ENCODE measurements at regions not wholly inside any gene's neighbourhood (a gene's known extent, or its start where the extent isn't known, plus 50 kb on each side); places are given as distances from the start of the nearest gene placed in this dataset.

DNA sequence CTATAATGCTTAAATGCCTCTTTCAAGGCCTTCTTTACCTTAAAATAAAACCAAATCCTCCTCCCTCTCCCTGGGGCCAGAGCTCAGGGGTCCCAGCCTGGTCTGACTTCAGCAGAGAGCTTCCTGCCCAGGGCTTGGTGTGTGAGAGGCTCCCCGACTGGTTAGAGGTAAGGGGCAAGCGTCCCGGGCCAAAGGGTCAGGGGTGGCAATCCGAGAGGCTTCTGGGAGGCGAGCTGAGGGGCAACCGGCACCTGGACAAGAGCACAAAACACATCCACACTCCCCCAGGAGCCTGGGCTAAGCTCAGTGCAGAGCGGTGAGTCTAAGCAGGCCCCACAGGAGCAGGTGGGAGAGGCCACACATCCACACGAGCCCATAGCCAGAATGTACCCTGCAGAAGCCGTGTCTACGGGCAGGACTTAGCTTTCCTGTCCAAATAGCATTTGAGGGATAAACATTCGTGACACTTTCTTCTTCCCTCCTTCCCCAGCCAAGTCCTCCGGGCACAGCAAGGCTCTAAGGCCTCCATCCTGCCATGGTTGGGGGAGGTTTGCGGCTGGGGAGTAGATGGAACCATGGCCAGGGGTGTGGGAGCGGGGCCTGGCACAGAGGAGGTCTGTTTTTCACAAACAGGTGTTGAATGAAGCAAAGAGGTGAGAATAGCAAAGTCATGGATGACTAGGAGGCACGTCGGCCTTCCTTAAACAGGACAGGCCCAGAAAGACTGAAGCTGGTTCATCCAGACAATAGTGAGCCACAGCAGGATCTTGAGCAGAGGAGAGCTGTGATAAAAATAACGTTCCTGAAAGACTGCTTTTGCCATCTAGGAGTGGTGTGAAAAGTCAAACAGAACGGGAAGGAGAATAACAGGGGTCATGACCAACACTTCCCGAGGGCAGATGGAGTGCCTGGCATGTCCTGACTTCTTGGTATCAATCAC is 98.7 kb upstream of the IQSEC1 start:
- H3K36me3 Mint-ChIP-seq (ENCODE audit: low read depth), result no peaks in the 10 kb centered on the region
- ChIA-PET POLR2A (no interaction called here), CTCF (no interaction called here)
- H3K4me3 Mint-ChIP-seq, result no peak overlapping the region
- no peak for DNase-seq
- no peak overlapping the region for H3K27ac Mint-ChIP-seq
- H3K4me1 Mint-ChIP-seq, result no peaks in the 10 kb centered on the region
- H3K9me3 Mint-ChIP-seq, result no peaks in the 10 kb centered on the region
- H3K27me3 Mint-ChIP-seq, result peaks cover 3% of the 10 kb centered on the region

DNA sequence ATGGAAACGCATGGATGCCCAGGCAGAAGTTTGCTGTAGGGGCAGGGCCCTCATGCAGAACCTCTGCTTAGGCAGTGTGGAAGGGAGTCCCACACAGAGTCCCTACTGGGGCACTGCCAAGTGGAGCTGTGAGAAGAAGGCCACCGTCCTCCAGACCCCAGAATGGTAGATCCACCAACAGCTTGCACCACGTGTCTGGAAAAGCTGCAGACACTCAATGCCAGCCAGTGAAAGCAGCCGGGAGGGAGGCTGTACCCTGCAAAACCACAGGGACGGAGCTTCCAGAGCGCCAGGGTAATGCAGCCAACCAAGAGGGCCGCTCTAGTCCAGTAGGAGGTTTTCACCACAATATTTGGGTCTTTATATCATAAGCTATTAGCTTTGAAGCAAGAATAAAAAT is 97.1 kb upstream of the IQSEC1 start:
- no peak for DNase-seq
- CTCF ChIA-PET, result no interaction called here
- Mint-ChIP-seq H3K9me3 (no peaks in the 10 kb centered on the region), H3K27me3 (peaks cover 3% of the 10 kb centered on the region), H3K4me1 (no peaks in the 10 kb centered on the region), H3K36me3 (ENCODE audit: low read depth) (no peaks in the 10 kb centered on the region), H3K4me3 (no peak overlapping the region), H3K27ac (no peak overlapping the region)
- POLR2A ChIA-PET, result interaction anchor here (0.6 kb wide), 1 partner anchor 41 kb away, joined by 3 read pairs; no protein-coding TSS in a partner anchor

DNA sequence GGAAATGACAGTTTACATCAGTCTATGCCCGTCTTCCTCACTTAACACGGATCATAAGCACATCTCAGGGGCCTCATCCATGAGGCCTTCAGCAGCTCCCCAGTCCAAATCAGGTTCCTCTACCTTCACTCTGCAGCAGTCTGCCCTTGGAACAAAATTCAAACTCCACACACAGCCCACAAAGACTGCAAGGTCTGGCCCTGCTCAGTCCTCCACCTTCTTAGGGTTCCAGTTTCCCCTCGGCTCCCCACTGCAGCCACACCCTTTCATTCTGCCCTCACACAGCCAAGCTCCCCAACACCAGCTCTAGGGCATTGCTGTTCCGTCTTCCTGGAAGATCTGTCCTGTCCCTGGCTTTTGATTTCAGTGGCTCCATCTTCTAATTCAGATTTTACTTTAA is 95.2 kb upstream of the IQSEC1 start:
- Mint-ChIP-seq H3K27ac (no peak overlapping the region), H3K4me1 (no peaks in the 10 kb centered on the region), H3K36me3 (ENCODE audit: low read depth) (no peaks in the 10 kb centered on the region), H3K9me3 (no peaks in the 10 kb centered on the region), H3K27me3 (peaks cover 3% of the 10 kb centered on the region), H3K4me3 (no peak overlapping the region)
- DNase-seq, result no peak
- ChIA-PET POLR2A (no interaction called here), CTCF (interaction anchor here (1.1 to 1.4 kb wide), 2 partner anchors 9 to 24 kb away, joined by 3 read pairs; no protein-coding TSS in a partner anchor)

DNA sequence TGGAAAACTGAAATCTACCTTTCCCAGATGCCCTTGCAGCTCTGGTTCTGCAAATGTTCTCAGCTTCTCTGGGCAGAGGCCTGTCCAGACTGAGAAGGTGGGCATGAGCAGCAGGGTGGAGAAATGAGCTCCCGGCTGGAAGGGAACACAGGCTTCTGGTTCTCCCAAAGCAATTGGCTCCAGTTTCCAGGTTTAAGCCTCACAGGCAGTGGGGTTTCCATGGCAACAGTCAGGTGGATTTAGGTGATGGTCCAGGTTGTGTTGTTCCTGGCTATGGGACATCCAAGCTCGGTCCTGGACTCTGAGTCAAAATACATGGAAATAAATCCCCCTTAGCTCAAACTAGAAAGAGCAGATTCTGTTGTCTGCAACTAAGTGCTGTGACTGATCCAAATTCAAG is 94.6 kb upstream of the IQSEC1 start:
- H3K27ac Mint-ChIP-seq, result no peak overlapping the region
- no peaks in the 10 kb centered on the region for H3K36me3 Mint-ChIP-seq (ENCODE audit: low read depth)
- POLR2A ChIA-PET, result no interaction called here
- H3K9me3 Mint-ChIP-seq, result no peaks in the 10 kb centered on the region
- peaks cover 3% of the 10 kb centered on the region for H3K27me3 Mint-ChIP-seq
- CTCF ChIA-PET, result interaction anchor here (1.1 to 1.4 kb wide), 2 partner anchors 9 to 25 kb away, joined by 3 read pairs; no protein-coding TSS in a partner anchor
- H3K4me3 Mint-ChIP-seq, result no peak overlapping the region
- no peak for DNase-seq
- no peaks in the 10 kb centered on the region for H3K4me1 Mint-ChIP-seq

DNA sequence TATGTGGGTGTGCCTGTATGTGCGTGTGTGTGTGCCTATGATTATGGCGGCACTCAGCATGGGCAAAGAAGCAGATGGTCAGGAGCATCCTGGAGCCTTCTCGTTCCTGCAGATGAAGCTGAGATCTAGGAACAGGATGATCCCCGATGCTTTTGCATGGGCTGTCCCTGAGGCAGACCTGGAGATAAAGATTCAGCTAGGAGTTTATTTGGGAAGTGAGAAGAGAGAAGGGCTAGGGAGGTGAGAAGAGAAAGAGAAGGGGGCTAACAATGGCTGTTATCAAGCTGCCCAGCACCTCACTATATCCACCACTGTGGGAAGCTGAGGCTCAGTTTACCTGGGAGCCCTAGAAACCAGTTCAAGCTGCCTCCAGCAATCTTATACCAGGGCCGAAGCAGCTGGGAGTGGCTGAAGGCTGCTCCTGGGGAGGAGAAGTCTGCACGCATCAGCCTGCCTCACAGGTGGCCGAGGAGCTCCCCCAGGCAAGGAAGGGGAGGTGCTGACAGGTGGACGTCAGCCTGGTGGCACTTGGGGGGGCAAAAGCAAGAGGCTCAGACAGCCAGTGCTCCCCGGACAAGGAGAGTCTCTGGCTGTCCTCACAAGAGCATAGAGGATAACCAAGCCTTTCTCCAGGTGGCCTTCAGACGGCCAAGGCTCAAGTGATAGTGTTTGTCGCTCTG is 94.0 kb upstream of the IQSEC1 start:
- Mint-ChIP-seq H3K9me3 (no peaks in the 10 kb centered on the region), H3K4me3 (no peak overlapping the region), H3K36me3 (ENCODE audit: low read depth) (no peaks in the 10 kb centered on the region), H3K27ac (no peak overlapping the region), H3K4me1 (no peaks in the 10 kb centered on the region), H3K27me3 (peaks cover 3% of the 10 kb centered on the region)
- no peak for DNase-seq
- POLR2A ChIA-PET, result no interaction called here
- CTCF ChIA-PET, result interaction anchor here (1.4 kb wide), 1 partner anchor 25 kb away, joined by 3 read pairs; no protein-coding TSS in a partner anchor

DNA sequence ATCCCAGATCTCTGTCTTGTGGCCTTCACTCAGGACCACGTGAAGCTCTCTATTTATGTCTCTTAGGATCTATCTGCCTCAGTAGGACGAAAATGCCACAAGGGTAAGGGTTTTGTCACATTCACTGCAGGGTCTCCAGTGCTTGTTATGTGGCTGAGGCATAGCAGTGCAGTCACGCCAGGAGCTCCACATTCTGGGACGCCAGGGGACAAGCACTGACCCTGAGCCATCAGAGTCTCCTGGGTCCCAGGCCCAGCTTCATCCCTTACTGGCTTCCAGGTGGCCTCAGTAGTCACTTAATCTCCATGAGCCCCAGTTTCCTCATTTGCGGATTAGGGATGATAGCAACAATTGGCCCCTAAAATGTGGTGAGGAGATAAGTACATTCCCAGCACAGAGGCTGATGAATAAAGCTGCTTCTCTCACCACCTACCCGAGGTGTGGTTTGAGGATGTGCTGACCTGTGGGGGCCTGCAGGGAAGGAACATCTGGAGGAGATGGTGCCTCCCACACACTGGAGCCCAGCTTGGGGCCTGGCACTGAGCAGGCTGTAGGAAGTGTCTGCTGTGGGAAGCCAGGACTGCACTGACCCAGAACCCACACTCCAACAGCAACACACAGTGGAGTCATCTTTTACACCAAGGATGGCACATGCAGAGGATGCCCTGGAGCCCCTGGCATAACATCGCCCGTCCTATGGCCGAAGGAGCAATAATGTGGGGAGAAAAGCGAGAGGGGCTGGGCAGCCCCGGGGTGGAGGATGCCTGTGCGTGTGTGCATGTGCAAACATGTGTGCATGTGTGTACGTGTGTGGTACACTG is 93.2 kb upstream of the IQSEC1 start:
- H3K27ac Mint-ChIP-seq, result no peak overlapping the region
- no peak for DNase-seq
- peaks cover 3% of the 10 kb centered on the region for H3K27me3 Mint-ChIP-seq
- ChIA-PET POLR2A (no interaction called here), CTCF (interaction anchor here (0.6 to 2.0 kb wide), 2 partner anchors 12 to 200 kb away, joined by 3 to 5 read pairs; no protein-coding TSS in a partner anchor)
- no peaks in the 10 kb centered on the region for H3K9me3 Mint-ChIP-seq
- H3K4me1 Mint-ChIP-seq, result no peaks in the 10 kb centered on the region
- no peak overlapping the region for H3K4me3 Mint-ChIP-seq
- H3K36me3 Mint-ChIP-seq (ENCODE audit: low read depth), result no peaks in the 10 kb centered on the region

DNA sequence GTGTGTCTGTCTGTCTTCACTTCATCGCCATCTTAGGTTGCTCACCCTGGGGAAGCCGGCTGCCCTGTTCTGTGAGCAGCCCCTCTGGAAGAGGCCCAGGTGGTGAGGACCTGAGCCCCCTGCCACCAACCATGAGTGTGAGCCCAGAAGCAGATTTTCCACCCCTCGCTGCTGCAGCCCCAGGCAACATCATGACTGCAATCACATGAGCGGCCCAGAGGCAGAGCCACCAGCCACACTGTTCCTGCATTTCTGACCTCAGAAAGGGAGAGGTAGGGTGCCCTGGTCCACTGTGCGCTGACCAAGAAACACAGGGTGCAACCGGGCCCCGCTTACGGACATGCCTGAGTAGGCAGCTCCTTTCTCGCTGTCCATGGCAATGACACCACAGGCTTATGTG is 92.3 kb upstream of the IQSEC1 start:
- H3K27me3 Mint-ChIP-seq, result peaks cover 3% of the 10 kb centered on the region
- POLR2A ChIA-PET, result no interaction called here
- H3K4me3 Mint-ChIP-seq, result no peak overlapping the region

DNA sequence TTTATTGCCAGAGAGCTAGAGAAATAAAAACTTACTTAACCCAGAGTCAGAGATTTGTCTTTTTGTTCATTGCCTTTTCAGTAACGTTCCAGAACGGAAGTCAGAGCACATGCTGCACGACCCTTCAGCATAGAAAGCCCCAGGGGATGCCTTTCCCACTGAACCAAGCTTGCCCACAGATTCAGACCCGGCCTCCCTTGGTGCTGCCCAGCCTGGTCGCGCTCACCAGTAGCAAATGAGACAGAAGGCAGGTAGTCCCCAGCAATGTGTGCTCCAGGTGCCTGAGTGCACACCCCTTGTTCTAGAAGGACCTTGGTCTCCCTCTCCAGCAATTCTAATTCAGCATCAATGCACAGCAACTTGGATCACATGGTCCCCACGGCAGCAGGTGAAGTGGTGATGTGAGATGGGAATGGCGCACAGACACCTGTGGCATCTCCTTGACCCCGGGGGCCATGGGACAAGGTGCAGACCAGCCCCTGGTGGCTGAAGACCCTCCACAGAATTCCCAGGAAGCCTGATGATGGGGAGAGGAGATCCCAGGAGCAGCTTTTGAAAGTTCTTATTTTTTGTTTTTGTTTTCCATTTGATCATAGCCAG is 91.8 kb upstream of the IQSEC1 start:
- no peak for DNase-seq
- no peak overlapping the region for H3K27ac Mint-ChIP-seq
- H3K27me3 Mint-ChIP-seq, result peaks cover 3% of the 10 kb centered on the region
- no peaks in the 10 kb centered on the region for H3K4me1 Mint-ChIP-seq
- ChIA-PET POLR2A (no interaction called here), CTCF (interaction anchor here (2.0 kb wide), 1 partner anchor 10 kb away, joined by 5 read pairs; no protein-coding TSS in a partner anchor)
- H3K9me3 Mint-ChIP-seq, result no peaks in the 10 kb centered on the region
- H3K36me3 Mint-ChIP-seq (ENCODE audit: low read depth), result no peaks in the 10 kb centered on the region
- H3K4me3 Mint-ChIP-seq, result no peak overlapping the region

More for the DNA sequence above, 92.3 kb upstream of the IQSEC1 start:
- Mint-ChIP-seq H3K27ac (no peak overlapping the region), H3K4me1 (no peaks in the 10 kb centered on the region), H3K9me3 (no peaks in the 10 kb centered on the region), H3K36me3 (ENCODE audit: low read depth) (no peaks in the 10 kb centered on the region)
- no peak for DNase-seq
- CTCF ChIA-PET, result interaction anchor here (2.0 kb wide), 1 partner anchor 11 kb away, joined by 5 read pairs; no protein-coding TSS in a partner anchor

DNA sequence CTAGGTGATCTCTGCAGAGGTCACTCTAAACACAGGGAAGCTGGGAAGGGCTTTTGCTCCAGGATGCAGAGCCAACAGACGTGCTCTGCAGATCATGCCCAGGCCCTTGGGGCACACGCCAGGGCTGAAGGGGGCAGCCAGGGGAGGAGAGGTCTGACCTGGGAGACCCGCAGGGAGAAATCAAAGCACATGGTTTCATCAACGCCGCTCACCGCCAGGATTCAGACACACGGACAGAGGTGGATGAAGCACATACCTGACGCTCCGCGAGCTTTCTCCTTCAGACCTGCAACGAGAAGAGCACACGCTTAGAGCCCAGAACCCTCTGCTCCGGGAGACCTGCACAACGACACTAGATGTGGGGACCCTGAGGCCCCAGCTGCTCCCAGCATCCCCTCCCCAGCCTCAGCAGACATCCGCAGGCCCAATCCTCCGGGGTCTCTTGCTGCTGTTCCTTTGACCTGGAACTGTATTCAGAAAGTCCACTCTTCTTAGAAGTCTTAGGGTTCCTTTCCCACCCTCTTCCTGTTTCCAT is 90.7 kb upstream of the IQSEC1 start:
- no peaks in the 10 kb centered on the region for H3K9me3 Mint-ChIP-seq
- no peak for DNase-seq
- CTCF ChIA-PET, result no interaction called here
- no peaks in the 10 kb centered on the region for H3K36me3 Mint-ChIP-seq (ENCODE audit: low read depth)
- H3K4me1 Mint-ChIP-seq, result no peaks in the 10 kb centered on the region
- POLR2A ChIA-PET, result no interaction called here
- H3K27ac Mint-ChIP-seq, result no peak overlapping the region
- no peak overlapping the region for H3K4me3 Mint-ChIP-seq
- H3K27me3 Mint-ChIP-seq, result peaks cover 2% of the 10 kb centered on the region

DNA sequence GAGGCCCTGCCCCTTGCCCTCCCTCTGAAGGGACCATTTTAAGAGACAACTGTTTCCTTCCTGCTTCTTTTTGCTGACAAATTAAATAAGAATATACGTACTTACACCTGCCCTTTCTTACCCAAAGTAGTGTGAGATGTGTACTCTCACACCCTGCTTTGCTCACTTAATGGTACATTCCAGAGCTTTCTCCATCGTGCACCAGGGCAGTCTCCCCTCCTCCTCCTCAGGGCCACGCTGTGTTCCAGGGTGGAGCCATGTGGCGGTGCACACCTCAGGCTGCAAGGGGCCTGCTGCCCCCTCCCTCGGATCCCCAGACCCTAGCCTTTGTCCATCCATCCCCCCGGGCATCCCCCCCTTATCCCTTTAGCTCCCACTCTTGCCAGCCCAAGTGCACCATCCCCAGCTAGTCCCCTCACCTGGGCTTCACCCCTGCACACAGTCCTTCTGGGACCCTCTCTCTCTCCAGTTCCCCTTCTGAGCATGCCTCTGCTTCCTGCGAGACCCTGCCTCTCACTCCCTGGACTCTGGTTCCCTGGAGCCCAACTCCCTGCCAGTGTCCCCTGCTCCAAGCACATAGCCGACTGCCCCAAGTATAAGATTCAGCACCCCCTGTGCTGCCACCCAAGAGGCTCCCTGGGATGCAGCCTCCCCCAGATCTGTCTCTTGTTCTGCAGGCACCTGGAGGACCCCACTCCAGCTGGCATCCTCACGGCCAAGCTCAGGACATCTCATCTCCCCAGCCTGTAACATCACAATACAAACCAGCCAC is 89.5 kb upstream of the IQSEC1 start:
- H3K27ac Mint-ChIP-seq, result no peak overlapping the region
- CTCF ChIA-PET, result no interaction called here

DNA sequence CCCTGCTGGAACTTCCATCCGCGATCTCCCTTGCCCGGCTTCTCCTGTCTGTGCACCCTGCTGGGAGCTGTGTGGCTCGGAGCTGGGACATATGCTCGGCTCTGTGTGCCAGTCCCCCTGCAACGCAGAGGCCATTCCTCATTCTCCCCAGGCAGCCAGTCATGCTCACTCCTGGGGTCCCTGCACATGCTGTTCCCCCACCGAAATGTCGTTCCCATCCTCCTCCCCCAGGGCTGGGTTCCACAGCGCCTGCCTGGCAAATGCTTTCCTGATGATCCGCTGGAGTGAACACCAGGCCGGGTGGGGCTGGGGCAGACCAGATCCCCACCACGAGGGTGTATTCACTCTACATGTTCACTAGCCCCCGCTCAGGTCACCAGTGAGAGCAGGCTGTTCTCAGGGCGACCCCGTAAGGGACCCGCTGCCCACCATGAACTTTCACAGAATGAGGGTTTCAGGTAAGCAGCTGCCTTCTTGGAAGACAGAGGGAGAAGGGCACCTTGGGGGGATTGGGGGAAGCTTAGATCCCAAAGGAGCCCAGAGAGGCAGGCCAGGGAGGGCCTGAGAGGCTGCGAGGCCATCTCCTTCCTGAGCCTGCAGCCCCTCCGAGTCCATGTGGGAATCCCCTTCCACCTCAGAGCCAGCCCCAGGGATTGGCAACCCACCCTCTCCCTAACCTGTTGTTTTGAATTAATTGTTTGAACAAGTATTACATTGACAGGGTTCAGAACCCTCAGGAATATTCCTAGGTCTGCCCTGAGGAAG is 88.7 kb upstream of the IQSEC1 start:
- no peaks in the 10 kb centered on the region for H3K4me1 Mint-ChIP-seq
- POLR2A ChIA-PET, result no interaction called here
- no peak for DNase-seq
- CTCF ChIA-PET, result no interaction called here
- no peaks in the 10 kb centered on the region for H3K9me3 Mint-ChIP-seq
- peaks cover 2% of the 10 kb centered on the region for H3K27me3 Mint-ChIP-seq
- no peaks in the 10 kb centered on the region for H3K36me3 Mint-ChIP-seq (ENCODE audit: low read depth)
- H3K4me3 Mint-ChIP-seq, result no peak overlapping the region
- no peak overlapping the region for H3K27ac Mint-ChIP-seq

More for the DNA sequence above, 89.5 kb upstream of the IQSEC1 start:
- Mint-ChIP-seq H3K36me3 (ENCODE audit: low read depth) (no peaks in the 10 kb centered on the region), H3K27me3 (peaks cover 2% of the 10 kb centered on the region), H3K4me1 (no peaks in the 10 kb centered on the region), H3K9me3 (no peaks in the 10 kb centered on the region), H3K4me3 (no peak overlapping the region)
- no peak for DNase-seq
- POLR2A ChIA-PET, result no interaction called here

All from activated CD4-positive, alpha-beta T cell treated with anti-CD3 and anti-CD28 coated beads, Interleukin-2, amount 10 ng/mL, durations not matched to agents 7 days and 5 days (primary cell).